SJCRH30 (cell line): ENCODE measurements at regions not wholly inside any gene's neighbourhood (a gene's known extent, or its start where the extent isn't known, plus 50 kb on each side); places are given as distances from the start of the nearest gene placed in this dataset.
A peak's percentile ranks its signal among the peaks of the same experiment; 100 is the strongest.
"Not testable (repeated sequence)": the region's sequence is repeated elsewhere in the genome, so short reads cannot be mapped to it uniquely, and the experiment has no call there.

ENCODE experiments used
- DNase-seq, 2 experiments: peaks; one replicate each; pipeline ENCODE4 v3.0.0-alpha.2; 2015 to 2020
- H3K27ac ChIP-seq: fragments of 250-450 bp; sonication (Bioruptor Pico); 2 replicates; pipeline ENCODE4 v1.5.1; 2020; ENCODE audit warnings: mild to moderate bottlenecking, moderate library complexity
- H3K27me3 ChIP-seq: fragments of 250-450 bp; sonication (Bioruptor Pico); 2 replicates; pipeline ENCODE4 v1.5.1; 2020; ENCODE audit warnings: mild to moderate bottlenecking, moderate library complexity
- H3K36me3 ChIP-seq: fragments of 250-450 bp; sonication (Bioruptor Pico); 2 replicates; pipeline ENCODE4 v1.5.1; 2020; ENCODE audit warnings: mild to moderate bottlenecking, moderate library complexity
- H3K4me1 ChIP-seq: fragments of 250-450 bp; sonication (Bioruptor Pico); 2 replicates; pipeline ENCODE4 v1.5.1; 2020; ENCODE audit warnings: mild to moderate bottlenecking, moderate library complexity
- H3K4me3 ChIP-seq: fragments of 250-450 bp; sonication (Bioruptor Pico); 2 replicates; pipeline ENCODE4 v1.5.1; 2020; ENCODE audit warnings: mild to moderate bottlenecking, moderate library complexity
- H3K9me3 ChIP-seq: fragments of 250-450 bp; sonication (Bioruptor Pico); replicated peaks from 2 replicates; pipeline ENCODE4 v1.5.1; 2020; ENCODE audit warnings: mild to moderate bottlenecking, moderate library complexity

DNA sequence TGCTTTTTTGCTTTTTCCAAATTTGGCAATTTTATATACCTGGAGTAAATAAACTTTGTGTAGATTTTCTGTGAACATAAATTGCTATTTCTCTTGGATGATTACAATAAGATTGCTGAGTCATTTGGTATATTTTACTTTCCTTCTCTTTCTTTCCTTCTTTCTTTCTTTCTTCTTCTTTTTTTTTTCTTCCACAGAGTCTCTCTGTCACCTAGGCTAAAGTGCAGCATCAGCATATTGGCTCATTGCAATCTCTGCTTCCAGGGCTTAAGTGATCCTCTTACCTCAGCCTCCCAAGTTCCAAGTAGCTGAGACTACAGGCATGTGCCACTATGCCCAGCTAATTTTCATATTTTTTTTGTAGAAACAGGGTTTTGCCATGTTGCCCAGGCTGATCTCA lies 201.2 kb upstream of the OR4C13 start:
- not testable (repeated sequence) for H3K27me3 ChIP-seq, H3K9me3 ChIP-seq, H3K4me3 ChIP-seq, DNase-seq, H3K4me1 ChIP-seq, H3K27ac ChIP-seq, H3K36me3 ChIP-seq

DNA sequence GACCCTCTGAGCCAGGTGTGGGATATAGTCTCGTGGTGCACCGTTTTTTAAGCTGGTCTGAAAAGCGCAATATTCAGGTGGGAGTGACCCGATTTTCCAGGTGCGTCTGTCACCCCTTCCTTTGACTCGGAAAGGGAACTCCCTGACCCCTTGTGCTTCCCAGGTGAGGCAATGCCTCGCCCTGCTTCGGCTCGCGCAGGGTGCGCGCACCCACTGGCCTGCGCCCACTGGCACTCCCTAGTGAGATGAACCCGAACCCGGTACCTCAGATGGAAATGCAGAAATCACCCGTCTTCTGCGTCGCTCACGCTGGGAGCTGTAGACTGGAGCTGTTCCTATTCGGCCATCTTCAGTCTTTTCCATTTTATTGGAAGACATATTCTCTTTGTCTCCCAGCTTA lies 171.4 kb upstream of the OR4C13 start:
- not testable (repeated sequence) for DNase-seq, H3K27me3 ChIP-seq, H3K4me1 ChIP-seq, H3K4me3 ChIP-seq, H3K36me3 ChIP-seq, H3K27ac ChIP-seq, H3K9me3 ChIP-seq

DNA sequence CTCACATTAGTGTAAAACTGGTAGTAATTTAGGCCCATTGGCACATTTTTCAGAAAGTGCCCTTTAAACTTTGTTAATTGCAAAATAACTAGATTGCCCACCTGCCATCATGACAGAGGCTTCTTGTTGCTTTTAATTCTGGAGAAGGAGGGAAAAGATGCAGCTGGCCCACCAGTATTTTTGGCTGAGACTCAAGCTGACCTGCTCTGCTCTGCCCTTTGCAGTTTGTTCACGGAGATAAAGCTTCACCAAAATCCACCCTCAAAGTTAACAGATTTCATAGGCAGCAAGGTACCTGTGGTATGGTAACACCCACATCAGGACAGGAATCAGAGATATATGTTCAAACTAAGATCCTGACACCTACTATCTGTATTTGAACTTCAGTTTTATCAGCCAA lies 170.2 kb upstream of the OR4C13 start:
- H3K4me3 ChIP-seq = not testable (repeated sequence)

DNA sequence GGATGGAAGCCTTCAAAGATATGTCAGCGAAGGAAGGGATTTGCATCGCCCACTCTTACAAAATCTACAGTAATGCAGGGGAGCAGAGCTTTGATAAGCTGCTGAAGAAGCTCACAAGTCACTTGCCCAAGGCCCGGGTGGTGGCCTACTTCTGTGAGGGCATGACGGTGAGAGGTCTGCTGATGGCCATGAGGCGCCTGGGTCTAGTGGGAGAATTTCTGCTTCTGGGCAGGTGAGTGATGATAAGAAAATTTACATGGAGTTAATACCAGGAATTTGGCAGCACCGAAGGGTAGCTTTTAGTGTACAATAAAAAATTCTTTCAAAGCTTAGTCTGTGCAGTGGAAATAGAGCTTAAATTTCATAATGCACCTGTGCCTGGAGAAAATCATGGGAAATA lies 168.3 kb upstream of the OR4C13 start:
- H3K27me3 ChIP-seq, H3K9me3 ChIP-seq, H3K36me3 ChIP-seq, H3K27ac ChIP-seq, DNase-seq, H3K4me3 ChIP-seq, H3K4me1 ChIP-seq: not testable (repeated sequence)

More for the DNA sequence above, 170.2 kb upstream of the OR4C13 start:
- not testable (repeated sequence) for H3K4me1 ChIP-seq, H3K9me3 ChIP-seq, H3K27me3 ChIP-seq, H3K36me3 ChIP-seq, H3K27ac ChIP-seq, DNase-seq

DNA sequence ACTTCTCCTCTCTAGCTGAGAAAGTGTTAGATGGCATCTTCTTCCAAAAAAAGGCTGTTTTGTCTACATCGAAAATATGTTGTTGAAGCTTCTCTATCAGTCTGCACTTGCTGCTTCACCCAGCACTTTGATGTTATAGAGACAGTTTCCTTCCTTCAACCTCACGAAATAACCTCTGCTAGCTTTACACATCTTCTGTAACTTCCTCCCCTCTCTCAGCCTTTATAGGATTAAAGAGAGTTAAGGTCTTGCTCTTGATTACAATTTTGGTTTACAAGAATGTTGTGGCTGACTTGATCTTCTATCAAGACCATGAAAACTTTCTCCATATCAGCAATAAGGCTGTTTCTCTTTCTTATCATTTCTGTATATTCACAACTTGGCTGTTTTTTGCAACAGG lies 162.4 kb upstream of the OR4C13 start:
- H3K4me1 ChIP-seq, H3K27ac ChIP-seq, H3K9me3 ChIP-seq, H3K4me3 ChIP-seq, H3K27me3 ChIP-seq, DNase-seq, H3K36me3 ChIP-seq: not testable (repeated sequence)

DNA sequence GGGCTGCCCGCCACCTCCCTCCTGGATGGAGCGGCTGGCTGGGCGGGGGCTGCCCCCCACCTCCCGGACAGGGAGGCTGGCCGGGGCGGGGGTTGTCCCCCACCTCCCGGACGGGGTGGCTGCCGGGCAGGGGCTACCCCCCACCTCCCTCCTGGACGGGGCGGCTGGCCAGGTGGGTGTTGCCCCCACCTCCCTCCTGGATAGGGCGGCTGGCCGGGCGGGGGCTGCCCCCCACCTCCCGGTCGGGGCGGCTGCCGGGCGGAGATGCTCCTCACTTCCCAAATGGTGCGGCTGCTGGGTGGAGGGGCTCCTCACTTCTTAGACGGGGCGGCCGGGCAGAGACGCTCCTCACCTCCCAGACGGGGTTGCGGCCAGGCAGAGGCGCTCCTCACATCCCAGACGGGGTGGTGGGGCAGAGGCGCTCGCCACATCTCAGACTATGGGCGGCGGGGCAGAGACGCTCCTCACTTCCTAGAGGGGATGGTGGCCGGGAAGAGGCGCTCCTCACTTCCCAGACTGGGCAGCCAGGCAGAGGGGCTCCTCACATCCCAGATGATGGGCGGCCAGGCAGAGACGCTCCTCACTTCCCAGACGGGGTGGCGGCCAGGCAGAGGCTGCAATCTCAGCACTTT lies 153.9 kb upstream of the OR4C13 start:
- not testable (repeated sequence) for DNase-seq, H3K4me1 ChIP-seq, H3K27ac ChIP-seq, H3K36me3 ChIP-seq, H3K27me3 ChIP-seq, H3K9me3 ChIP-seq, H3K4me3 ChIP-seq

DNA sequence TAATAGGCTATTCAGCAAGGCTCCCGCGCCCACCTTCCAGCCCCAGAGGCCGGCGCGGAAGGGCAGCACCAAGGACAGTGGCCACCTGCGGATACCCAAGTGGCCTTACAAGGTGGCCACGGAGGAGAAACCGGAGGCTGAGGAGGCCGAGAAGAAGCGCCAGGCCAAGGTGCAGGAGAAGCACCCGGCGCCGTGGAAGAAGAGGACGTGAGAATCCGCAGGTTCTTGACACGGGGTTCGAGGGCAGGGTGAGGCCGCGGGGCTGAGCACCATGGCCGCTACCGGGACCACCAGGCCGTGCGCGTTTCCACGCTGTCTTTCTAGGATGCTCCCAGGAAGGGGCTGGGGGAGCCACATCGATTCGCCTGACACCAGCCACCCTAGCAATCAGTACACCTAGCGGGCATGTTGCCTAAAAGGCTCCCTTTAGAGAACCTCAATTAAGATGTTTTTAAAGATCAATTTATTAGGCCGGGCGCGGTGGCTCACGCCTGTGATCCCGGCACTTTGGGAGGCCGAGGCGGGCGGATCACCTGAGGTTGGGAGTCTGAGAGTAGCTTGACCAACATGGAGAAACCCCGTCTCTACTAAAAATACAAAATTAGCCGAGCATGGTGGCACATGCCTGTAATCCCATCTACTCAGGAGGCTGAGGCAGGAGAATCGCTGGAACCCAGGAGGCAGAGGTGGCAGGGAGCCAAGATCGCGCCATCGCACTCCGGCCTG lies 134.3 kb upstream of the OR4C13 start:
- not testable (repeated sequence) for H3K4me3 ChIP-seq, H3K27ac ChIP-seq, H3K27me3 ChIP-seq, H3K9me3 ChIP-seq, H3K4me1 ChIP-seq, H3K36me3 ChIP-seq, DNase-seq

DNA sequence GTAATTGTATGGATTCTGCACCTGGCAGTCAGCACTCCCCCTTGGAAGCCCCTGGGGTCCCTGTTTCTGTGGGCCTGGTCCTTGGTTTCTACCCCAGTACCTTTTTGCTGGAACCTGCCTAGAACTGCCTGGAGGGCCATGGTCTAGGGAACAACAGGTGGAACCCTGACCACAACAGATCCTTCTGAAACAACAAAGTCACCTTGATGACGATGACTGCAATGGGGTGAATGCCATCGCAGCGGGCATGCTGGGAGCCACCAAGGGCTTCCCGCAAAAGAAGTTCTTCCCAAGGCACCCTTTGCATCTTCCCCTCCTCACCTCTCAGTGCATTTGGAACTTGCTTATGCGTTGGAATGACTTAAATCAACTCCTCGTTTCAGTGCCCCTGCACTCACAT lies 129.0 kb upstream of the OR4C13 start:
- H3K27ac ChIP-seq, H3K4me3 ChIP-seq, H3K9me3 ChIP-seq, DNase-seq, H3K4me1 ChIP-seq, H3K27me3 ChIP-seq, H3K36me3 ChIP-seq: not testable (repeated sequence)

DNA sequence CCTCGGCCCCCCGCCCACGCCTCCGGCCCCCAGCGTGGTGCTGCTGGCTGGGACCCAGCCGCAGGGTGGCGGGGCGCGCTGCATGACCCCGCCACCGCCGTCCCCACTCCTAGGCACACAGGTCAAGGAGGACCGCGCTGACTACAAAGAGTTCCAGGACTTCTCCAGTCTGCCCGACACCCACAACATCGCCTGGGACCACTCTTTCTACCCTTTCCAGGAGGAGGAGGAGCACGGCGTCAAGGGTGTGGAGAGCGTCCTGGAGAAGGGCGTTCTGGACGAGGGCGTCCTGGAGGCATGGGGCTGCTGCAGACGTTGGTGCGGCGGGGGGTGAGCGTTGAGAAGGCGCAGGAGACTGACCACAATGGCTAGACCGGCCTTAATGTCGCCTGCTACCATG lies 101.7 kb upstream of the OR4C13 start:
- not testable (repeated sequence) for H3K27me3 ChIP-seq, DNase-seq, H3K27ac ChIP-seq, H3K4me3 ChIP-seq, H3K9me3 ChIP-seq, H3K4me1 ChIP-seq, H3K36me3 ChIP-seq

DNA sequence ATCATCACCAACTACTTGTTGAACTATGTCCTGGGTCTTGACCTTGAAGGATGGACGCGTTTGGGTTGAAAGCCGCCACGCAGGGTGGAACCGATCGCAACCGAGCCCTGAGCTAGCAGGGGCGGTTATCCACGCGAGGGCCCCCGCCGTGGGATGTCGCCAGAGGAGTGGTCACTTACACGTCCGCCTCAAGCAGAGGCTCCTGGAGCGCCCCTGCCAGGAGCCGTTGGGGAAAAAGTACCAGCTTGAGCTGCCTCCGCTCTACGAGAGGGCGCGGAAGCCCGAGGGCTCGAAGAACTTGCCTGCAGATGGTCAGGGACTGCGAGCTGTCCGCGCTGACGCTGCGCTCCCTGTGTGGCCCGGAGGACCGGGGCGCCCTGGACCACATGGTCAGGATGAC lies 100.7 kb upstream of the OR4C13 start:
- H3K27me3 ChIP-seq = no peaks in the 10 kb centered on the region
- no peak for DNase-seq
- H3K27ac ChIP-seq = no peak overlapping the region
- H3K9me3 ChIP-seq = no peaks in the 10 kb centered on the region
- H3K4me3 ChIP-seq = no peak overlapping the region
- no peaks in the 10 kb centered on the region for H3K4me1 ChIP-seq
- H3K36me3 ChIP-seq = no peaks in the 10 kb centered on the region

DNA sequence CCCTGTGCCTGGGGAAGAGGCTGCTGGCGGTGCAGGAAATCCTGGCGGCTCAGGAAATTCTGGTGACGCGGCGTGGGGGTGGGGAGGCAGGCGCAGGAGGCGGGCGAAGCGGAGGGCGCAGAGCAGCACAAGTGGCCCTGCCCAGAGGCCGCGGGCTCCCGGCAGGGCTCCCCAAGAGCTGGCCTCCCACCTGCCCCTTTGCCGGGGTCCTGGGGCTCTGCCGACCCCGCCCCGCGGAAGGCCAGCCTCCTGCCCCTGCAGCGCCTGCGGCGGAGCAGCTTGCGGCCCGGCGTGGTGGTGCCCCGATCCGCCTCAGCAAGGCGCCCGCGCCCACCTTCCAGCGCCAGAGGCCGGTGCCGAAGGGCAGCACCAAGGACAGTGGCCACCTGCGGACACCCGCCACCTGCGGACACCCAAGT lies 100.2 kb upstream of the OR4C13 start:
- Histone ChIP-seq H3K4me1 (no peaks in the 10 kb centered on the region), H3K4me3 (no peak overlapping the region), H3K27me3 (no peaks in the 10 kb centered on the region), H3K36me3 (no peaks in the 10 kb centered on the region), H3K9me3 (no peaks in the 10 kb centered on the region), H3K27ac (no peak overlapping the region)
- DNase-seq = no peak

DNA sequence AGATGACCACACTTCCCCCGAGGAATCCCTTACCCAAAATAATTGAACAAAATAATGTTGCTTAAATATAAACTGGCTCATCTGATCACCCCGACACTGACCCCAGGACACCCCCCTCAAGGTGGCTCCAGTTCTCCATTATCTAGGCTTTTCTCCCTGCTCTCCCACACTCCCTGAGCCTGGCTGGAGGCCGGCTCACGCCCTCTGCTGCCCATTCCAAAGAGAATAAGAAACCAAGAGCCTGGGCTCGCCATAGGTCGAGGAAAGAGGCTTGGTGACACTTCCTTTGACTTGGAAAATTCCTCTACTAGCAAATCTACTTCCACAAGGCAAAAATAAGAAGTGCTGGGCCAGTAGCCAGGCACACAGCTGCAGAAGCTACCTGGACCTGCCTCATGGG lies 63.3 kb upstream of the OR4C13 start:
- not testable (repeated sequence) for H3K27ac ChIP-seq, H3K4me3 ChIP-seq, H3K36me3 ChIP-seq, H3K27me3 ChIP-seq, H3K4me1 ChIP-seq, H3K9me3 ChIP-seq
- peak in 1 of 2 experiments; percentile 8 for DNase-seq

DNA sequence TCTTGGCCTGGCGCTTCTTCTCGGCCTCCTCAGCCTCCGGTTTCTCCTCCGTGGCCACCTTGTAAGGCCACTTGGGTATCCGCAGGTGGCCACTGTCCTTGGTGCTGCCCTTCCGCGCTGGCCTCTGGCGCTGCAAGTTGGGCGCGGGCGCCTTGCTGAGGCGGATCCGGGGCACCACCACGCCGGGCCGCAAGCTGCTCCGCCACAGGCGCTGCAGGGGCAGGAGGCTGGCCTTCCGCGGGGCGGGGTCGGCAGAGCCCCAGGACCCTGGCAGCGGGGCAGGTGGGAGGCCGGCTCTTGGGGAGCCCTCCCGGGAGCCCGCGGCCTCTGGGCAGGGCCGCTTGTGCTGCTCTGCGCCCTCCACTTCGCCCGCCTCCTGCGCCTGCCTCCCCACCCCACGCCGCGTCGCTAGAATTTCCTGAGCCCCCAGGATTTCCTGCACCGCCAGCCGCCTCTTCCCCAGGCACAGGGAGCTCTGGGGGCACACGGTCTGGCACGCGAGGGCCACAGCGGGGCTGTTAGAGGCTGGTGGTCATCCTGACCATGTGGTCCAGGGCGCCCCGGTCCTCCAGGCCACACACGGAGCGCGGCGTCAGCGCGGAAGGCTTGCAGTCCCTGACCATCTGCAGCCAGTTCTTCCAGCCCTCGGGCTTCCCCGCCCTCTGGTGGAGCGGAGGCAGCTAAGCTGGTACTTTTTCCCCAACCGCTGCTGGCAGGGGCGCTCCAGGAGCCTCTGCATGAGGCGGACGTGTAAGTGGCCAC lies 60.1 kb upstream of the OR4C13 start:
- not testable (repeated sequence) for H3K36me3 ChIP-seq, H3K27ac ChIP-seq, H3K27me3 ChIP-seq, DNase-seq, H3K9me3 ChIP-seq, H3K4me1 ChIP-seq, H3K4me3 ChIP-seq

DNA sequence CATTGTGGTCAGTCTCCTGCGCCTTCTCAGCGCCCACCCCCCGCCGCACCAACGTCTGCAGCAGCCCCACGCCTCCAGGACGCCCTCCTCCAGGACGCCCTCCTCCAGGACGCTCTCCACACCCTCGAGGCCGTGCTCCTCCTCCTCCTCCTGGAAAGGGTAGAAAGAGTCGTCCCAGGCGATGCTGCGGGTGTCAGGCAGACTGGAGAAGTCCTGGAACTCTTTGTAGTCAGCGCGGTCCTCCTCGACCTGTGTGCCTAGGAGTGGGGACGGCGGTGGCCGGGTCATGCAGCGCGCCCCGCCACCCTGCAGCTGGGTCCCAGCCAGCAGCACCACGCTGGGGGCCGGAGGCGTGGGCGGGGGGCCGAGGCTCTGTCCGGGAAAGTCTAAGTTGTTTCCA lies 58.7 kb upstream of the OR4C13 start:
- not testable (repeated sequence) for H3K9me3 ChIP-seq, DNase-seq

More for the DNA sequence above, 58.7 kb upstream of the OR4C13 start:
- not testable (repeated sequence) for H3K4me3 ChIP-seq, H3K27me3 ChIP-seq, H3K36me3 ChIP-seq, H3K4me1 ChIP-seq, H3K27ac ChIP-seq
